ENCODE measurements at regions not wholly inside any gene's neighbourhood (a gene's known extent, or its start where the extent isn't known, plus 50 kb on each side); places are given as distances from the start of the nearest gene placed in this dataset.

GRCh38 chr13:63208826-63209225 lies 1793.2 kb upstream of the PCDH20 start:
- no peak for DNase-seq

DNA sequence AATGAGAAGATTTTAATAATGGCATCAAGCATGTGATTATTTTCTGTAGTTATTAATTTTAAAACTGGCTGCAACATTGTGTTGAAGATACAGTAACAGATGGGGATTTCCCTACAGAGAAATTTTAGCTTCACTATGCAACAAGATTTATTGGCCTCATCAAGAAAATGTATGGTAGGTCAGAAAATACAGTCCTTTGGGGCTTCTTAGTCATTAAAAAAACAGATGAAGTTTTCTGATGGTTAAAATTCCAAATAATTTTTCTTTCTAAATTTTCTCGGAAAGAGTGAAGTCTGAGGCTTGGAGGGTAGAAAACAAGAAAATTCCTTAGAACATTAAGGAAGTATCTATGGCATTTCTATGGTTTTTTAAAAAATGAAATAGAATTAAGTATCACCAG lies 1790.8 kb upstream of the PCDH20 start:
- DNase-seq = no peak

DNA sequence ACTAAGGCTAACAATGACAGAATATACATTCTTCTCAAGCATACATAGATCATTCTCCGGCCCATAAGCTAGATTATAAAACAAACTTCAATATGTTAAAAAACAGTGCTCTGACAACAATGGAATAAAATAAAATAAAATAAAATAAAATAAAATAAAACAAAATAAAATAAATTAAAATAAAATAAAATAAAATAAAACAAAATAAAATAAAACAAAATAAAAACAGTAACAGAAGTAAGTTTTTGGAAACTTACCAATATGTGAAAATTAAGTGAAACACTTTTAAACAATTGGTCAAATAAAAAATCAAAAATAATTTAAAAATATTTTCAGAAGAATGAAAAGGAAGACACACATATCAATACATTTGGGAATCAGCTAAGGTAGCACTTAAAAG lies 1785.8 kb upstream of the PCDH20 start:
- no peak for DNase-seq

GRCh38 chr13:63199508-63199907 lies 1783.9 kb upstream of the PCDH20 start:
- DNase-seq = no peak

DNA sequence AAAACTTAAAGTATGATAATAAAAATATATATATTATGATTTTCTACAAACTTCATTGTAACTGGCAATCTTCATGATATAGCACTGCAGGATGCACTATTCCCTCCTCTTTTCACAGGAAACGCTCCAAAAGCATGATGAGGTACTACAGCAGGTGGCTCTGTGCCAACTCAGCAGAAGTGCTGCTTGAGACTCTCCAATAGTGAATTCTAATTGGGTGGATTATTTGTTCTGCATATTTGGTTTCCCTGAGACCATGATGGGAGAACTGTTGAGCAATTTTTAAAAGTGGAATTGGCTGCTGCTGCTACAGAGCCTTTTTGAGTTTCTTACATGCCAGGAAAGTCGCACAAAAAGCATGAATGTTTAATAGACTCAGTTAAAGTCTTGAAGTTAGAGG lies 1782.4 kb upstream of the PCDH20 start:
- DNase-seq = peak; percentile 57

DNA sequence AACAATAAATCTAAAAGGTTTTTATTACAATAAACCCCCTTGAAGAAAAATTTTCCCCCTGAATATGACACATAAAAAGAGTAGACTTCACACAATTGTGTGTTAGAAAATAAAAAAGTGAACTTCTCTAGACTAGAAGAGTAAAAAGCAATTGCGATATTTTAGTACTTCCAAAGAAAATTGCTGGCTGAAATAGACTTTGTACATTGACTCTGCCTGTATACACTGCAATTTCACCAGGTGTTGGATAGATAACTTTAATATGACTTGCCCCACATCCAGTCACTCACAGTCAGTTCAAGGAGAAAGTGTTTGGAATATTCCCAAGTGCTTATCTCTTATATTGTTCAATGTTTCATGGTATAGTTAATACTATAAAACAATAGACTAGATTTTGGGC lies 1780.1 kb upstream of the PCDH20 start:
- no peak for DNase-seq

GRCh38 chr13:63190742-63191141 lies 1775.1 kb upstream of the PCDH20 start:
- DNase-seq = no peak

DNA sequence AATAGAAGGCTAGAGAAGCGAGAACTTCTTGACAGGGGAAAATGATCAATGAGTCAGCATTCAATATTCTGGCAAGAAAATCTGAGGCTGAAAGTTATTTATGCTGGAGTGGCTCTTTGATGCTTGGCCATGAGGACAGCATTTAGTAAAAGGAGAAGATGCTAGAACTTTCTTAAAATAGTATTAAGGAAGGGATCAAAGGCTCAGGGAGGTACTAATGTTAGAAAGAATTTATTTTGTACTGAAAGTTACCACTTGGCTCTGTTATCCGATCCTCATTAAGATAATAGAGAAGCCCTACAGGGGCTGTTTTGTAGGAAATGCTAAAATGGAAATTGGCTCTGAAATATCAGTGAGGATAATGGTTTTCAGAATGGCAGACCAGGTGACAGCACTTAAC lies 1774.6 kb upstream of the PCDH20 start:
- no peak for DNase-seq

- DNase-seq = no peak
Measured at GRCh38 chr13:63189712-63190111, 1774.1 kb upstream of the PCDH20 start.

DNA sequence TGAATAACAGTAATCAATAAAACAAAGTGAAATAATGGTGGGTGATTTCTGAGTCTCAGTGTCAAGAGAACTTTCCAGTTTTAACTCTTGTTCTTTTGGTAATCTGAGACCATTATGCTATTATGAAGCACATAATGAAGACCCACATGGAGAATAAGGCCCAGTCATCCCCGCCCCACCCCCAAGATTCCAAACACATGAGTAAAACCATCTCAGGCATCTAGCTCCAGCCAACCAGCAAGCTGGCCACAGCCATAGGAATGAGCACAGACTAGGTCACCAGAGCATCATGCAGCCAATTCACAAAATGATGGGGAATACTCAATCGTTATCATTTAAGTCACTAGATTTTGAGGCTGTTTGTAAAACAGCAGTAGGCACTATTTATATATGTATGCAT lies 1769.0 kb upstream of the PCDH20 start:
- no peak for DNase-seq

DNA sequence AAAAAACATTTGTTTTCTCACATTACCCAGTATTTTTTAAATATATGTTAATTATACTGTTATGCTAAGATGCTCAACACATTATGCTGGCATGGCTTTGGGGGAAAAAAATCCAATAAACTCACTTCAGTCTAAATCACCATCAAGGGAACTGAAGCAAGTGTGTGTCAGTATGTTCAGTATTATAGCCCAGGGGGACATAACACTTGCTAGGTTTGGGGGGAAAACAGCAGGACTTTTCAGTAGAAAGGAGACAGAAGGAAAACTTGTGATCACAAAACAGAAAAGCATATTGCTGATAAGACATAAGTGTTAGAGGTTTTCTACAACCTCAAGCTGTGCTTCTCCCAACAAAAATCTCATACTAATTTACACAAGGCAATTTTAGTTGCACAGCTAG lies 1759.9 kb upstream of the PCDH20 start:
- no peak for DNase-seq

DNA sequence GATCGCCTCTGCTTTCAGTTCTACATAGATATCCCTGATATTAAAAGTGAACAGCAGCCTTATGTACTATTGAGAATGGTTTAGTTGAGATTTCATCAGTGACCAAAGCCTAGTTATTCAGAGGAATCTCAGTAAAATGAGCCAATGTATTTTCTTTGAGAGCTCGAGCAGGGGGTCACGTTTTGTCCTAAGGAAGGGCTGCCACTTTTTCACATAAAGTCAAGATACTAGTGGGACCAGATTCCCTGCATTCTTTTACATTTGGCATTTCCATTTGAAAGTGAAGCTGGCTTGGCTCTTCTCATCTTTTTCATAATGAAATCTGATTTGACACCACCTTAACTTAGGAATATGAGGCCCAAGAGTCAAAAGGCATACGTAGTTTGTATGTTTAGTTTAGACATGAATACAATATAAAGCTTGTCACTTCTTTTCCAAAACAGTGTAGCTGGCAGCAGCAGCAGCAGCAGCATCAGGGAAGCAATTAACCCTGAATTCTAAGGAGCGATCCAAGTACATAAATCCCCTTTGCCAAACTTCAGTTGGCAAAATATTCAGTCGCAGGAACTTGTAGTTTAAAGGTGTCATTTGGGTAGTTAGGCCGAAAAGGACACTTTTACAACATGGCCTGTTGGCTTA lies 1752.2 kb upstream of the PCDH20 start:
- no peak for DNase-seq

- DNase-seq = no peak
Measured at GRCh38 chr13:63166345-63166744, 1750.7 kb upstream of the PCDH20 start.

- DNase-seq = no peak
Measured at GRCh38 chr13:63163903-63164302, 1748.3 kb upstream of the PCDH20 start.

- DNase-seq = no peak
Measured at GRCh38 chr13:63161219-63161618, 1745.6 kb upstream of the PCDH20 start.

- DNase-seq = no peak
Measured at GRCh38 chr13:63156816-63157215, 1741.2 kb upstream of the PCDH20 start.

DNA sequence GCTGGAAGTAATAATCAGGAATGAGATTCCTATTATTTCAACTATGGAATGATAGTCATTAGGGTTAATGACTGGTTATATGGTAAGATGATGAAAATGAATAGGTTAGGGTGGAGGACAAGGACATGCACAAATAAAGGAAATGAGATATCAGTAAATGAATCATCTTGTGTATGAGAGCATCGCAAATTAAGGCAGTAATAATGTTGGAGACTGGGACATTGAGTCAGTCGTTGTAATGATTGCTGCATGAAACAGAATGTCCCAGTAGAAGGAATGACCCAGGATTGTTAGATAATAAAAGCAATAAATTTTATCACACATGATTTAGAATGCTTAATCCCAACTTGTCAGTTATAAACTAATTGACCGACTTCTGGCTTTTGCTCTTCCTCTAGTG lies 1733.7 kb upstream of the PCDH20 start:
- DNase-seq = no peak

DNA sequence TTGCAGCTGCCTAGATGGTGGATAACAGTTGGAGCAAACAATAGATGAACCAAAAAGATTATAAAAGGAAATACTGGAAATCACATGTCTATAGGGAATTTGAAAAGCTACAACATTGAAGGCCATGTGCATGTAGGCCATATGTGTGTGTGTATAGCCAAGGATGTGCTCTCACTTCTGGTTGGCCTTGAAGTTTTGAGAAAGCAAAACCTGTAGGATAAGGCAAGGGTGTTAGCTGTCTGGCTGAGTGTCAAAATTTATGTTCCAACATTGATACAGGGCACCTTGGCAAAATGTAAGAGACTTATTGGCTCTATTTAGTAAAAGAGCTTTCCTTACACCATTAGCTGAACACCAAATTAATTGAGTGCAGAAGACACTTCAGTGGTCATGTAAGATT lies 1723.6 kb upstream of the PCDH20 start:
- no peak for DNase-seq

GRCh38 chr13:63129995-63130394 lies 1714.3 kb upstream of the PCDH20 start:
- no peak for DNase-seq

GRCh38 chr13:63128716-63129115 lies 1713.1 kb upstream of the PCDH20 start:
- DNase-seq = no peak

DNA sequence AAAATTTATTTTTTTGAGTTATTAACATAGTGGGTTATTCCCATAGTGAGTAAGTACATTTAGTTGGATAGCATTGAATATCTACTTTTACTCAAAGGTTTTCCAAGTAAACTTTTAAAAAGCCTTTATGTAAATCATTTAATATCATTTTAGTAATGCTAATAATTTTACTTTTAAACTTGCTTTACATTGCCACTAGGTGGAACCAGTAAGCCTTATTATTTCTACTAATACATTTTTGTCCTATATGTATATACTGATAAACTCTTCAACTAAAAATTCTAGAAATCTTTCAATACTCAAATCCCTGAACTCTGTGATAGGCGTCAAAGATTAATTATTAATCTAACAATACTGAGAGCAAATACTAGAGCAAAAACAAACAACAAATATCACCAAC lies 1709.2 kb upstream of the PCDH20 start:
- no peak for DNase-seq

DNA sequence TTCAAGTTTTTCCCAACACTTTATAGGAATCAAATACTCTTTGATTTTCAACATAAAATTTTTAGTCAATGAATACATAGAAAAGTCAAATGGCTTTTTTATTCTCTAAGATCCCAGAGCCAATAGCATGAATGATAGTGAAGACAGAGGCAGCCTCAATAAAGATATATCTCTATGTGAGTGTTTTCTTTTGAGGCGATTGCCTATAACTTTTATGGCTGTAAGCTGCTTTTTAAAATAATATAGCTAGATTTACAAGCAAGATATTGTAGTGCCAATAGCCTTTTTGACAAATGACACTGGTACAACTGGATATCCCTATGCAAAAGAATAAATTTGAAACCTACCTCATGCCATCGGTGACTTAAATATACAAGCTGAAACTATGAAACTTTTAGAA lies 1705.2 kb upstream of the PCDH20 start:
- no peak for DNase-seq

- DNase-seq = no peak
Measured at GRCh38 chr13:63117710-63118109, 1702.1 kb upstream of the PCDH20 start.

DNA sequence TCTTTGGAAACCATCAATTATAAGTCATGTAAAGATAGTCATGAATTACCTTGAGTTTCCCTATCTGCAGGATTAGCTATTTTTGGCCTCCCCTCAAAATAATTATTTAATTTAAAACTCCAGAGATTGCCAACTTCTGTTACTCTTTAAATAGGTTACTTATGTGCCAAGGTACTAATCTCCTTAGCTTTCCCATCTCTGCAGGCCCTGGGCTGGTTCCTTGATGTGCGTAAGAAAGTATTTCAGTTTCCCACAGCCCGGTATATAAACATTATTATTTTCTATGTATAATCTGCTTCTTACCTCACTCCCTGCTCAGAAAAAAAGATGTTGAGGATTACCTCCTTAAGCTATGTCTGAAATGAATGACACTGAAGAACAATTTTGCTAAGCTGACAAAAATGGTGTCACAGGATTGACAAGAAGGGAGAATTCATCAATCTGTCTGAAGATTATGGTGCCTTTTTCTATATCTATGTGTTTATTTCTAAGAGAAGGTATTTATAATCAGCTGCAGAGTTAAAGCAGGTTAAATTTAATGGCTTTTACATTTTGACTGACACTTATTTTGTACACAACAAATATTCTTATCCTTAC lies 1697.2 kb upstream of the PCDH20 start:
- DNase-seq = no peak

DNA sequence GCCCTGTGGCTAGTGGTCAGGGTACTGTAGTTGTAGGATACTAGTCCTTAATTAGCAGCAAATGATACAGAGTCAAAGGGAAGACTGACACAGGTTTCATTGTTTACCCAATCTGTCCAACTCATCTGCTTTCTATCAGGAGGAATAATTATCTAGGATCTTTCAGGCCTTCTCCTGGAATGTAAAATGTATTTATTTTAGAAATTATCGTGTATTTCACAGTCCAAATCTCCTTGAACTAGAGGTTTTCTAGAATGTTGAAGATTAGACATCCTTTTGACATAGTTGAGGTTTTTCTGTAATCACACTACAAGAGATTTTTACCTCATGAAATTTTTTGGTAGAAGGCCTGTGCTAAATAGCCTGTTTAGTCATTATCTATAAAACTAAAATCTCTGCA lies 1694.8 kb upstream of the PCDH20 start:
- DNase-seq = no peak
